ENCODE measurements at regions not wholly inside any gene's neighbourhood (a gene's known extent, or its start where the extent isn't known, plus 50 kb on each side); places are given as distances from the start of the nearest gene placed in this dataset.

GRCh38 chr9:103361906-103362305 is 366.8 kb downstream of the CYLC2 start:
- TF ChIP-seq POLR2AphosphoS5 (IDR thresholded peaks at IDR 0.05; ENCODE audit: low read depth, low read length) = no peak
- no peak for TF ChIP-seq POLR2A (IDR thresholded peaks at IDR 0.05; ENCODE audit: borderline replicate concordance, extremely low read depth, insufficient read depth, insufficient read length)
